ENCODE measurements at regions not wholly inside any gene's neighbourhood (a gene's known extent, or its start where the extent isn't known, plus 50 kb on each side); places are given as distances from the start of the nearest gene placed in this dataset.

GRCh38 chr15:70459312-70459711 is 304.0 kb downstream of the UACA start:
- DNase-seq (ENCODE audit: extremely low spot score), result no peak
- WGBS, result 95% methylated on average over 4 of the region's 4 CpGs
- Histone ChIP-seq H3K4me3 (ENCODE audit: low read depth, low read length) (no peak overlapping the region), H3K36me3 (ENCODE audit: insufficient read depth) (no peaks in the 10 kb centered on the region), H3K27ac (ENCODE audit: low read depth) (no peak overlapping the region), H3K4me1 (ENCODE audit: insufficient read depth) (no peaks in the 10 kb centered on the region)

- H3K36me3 ChIP-seq (ENCODE audit: insufficient read depth), result no peaks in the 10 kb centered on the region
- H3K4me1 ChIP-seq (ENCODE audit: insufficient read depth), result no peaks in the 10 kb centered on the region
- H3K27ac ChIP-seq (ENCODE audit: low read depth), result no peak overlapping the region
- WGBS, result 86% methylated on average over 5 of the region's 5 CpGs
- no peak for DNase-seq (ENCODE audit: extremely low spot score)
- H3K4me3 ChIP-seq (ENCODE audit: low read depth, low read length), result no peak overlapping the region
Observed at GRCh38 chr15:70453766-70454165, 309.6 kb downstream of the UACA start.

DNA sequence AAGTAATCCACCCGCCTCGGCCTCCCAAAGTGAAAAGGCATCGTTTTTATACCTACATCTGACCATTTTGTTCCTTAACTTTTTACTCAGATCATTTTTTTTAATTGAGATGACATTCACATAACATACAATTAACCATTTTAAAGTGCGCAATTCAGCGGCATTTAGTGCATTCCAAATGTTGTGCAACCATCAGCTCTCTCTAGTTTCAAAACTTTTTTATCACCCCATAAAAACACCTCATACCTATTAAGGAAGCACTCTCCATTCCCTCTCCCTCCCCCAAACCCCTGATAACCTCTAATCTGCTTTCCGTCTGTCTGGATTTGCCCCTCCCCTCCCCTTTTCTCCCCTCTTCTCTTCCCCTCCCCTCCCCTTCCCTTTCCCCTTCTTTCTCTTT is 310.1 kb downstream of the UACA start:
- no peak overlapping the region for H3K4me3 ChIP-seq (ENCODE audit: low read depth, low read length)
- no peak overlapping the region for H3K27ac ChIP-seq (ENCODE audit: low read depth)
- WGBS, result 73% methylated on average over 6 of the region's 6 CpGs
- H3K36me3 ChIP-seq (ENCODE audit: insufficient read depth), result no peaks in the 10 kb centered on the region
- DNase-seq (ENCODE audit: extremely low spot score), result no peak
- H3K4me1 ChIP-seq (ENCODE audit: insufficient read depth), result peaks cover 2% of the 10 kb centered on the region

- Histone ChIP-seq H3K36me3 (ENCODE audit: insufficient read depth) (no peaks in the 10 kb centered on the region), H3K27ac (ENCODE audit: low read depth) (no peak overlapping the region), H3K4me1 (ENCODE audit: insufficient read depth) (peaks cover 5% of the 10 kb centered on the region), H3K4me3 (ENCODE audit: low read depth, low read length) (no peak overlapping the region)
- 64% methylated on average over 26 of the region's 26 CpGs for WGBS
- no peak for DNase-seq (ENCODE audit: extremely low spot score)
Observed at GRCh38 chr15:70451821-70452653, 311.3 kb downstream of the UACA start.

- WGBS, result 87% methylated on average over 3 of the region's 3 CpGs
- Histone ChIP-seq H3K27ac (ENCODE audit: low read depth) (no peak overlapping the region), H3K4me1 (ENCODE audit: insufficient read depth) (peaks cover 5% of the 10 kb centered on the region), H3K4me3 (ENCODE audit: low read depth, low read length) (no peak overlapping the region), H3K36me3 (ENCODE audit: insufficient read depth) (no peaks in the 10 kb centered on the region)
- no peak for DNase-seq (ENCODE audit: extremely low spot score)
Observed at GRCh38 chr15:70450142-70450443, 313.3 kb downstream of the UACA start.

DNA sequence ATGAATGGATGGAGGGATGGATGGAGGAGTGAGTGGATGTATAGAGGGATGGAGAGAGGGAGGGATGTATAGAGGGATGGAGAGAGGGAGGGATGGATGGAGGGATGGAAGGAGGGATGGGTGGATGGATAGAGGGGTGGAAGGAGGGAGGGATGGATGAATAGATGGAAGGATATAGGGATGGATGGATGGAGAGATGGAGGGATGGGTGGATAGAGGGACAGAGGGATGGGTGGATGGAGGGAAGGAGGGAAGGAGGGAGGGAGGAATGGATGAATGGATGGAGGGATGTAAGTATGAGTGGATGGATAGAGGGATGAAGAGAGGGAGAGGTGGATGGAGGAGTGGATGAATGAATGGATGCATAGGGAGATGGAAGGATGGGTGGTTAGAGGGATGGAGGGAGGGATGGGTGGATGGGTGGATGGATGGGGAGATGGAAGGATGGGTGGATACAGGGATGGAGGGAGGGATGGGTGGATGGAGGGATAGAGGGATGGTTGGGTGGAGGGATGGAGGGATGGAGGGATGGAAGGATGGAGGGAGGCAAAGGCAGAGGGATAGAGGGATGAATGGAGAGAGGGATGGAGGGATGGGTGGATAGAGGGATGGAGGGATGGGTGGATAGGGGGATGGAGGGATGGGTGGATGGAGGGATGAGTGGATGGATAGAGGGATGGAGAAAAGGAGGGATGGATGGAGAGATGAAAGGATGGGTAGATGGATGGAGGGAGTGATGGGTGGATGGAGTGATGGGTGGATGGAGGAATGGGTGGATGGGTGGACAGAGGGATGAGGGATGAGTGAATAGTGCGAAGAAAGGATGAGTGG is 313.8 kb downstream of the UACA start:
- no peaks in the 10 kb centered on the region for H3K36me3 ChIP-seq (ENCODE audit: insufficient read depth)
- WGBS, result 96% methylated on average over 1 of the region's 1 CpG
- no peak overlapping the region for H3K4me3 ChIP-seq (ENCODE audit: low read depth, low read length)
- no peak for DNase-seq (ENCODE audit: extremely low spot score)
- H3K4me1 ChIP-seq (ENCODE audit: insufficient read depth), result peaks cover 5% of the 10 kb centered on the region
- H3K27ac ChIP-seq (ENCODE audit: low read depth), result no peak overlapping the region

DNA sequence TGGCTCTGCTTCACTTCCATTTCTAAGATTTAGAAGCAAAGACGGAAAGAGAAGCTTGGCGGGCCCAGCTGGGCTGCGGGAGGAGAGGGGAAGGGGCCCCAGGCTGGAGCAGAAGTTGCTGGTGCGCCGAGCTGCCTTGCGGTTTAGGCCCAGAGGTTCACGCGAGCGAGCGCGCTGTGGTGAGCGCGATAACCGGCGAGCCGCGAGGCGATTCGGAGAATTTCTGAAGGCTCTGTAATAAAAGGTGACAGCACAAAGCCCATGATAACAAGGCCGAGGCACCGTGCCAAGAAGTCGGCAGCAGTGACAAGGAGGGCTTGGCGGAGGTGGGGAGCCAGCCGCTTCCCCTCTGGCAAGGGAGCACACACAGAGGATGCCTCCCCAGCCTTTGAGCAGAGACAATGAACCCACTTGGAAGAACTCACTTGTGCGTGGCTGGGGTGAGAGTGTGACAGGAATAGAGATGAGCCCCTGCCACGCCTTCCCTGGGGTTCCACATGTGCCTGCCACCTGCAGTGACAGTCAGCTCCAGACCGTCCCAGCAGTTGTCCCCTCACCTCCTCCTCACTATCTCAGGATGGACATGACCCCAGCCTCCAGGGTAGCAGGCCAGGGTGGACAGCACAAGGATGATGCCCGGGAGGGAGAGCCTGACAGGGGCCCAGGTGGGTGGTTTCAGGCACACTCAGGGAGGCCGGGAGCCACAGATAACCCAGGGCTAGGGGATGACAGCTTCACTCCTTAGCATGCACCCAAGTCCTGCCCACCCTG is 315.2 kb downstream of the UACA start:
- 28% methylated on average over 29 of the region's 29 CpGs for WGBS
- Histone ChIP-seq H3K4me1 (ENCODE audit: insufficient read depth) (peaks cover 5% of the 10 kb centered on the region), H3K4me3 (ENCODE audit: low read depth, low read length) (no peak overlapping the region), H3K27ac (ENCODE audit: low read depth) (no peak overlapping the region), H3K36me3 (ENCODE audit: insufficient read depth) (no peaks in the 10 kb centered on the region)
- DNase-seq (ENCODE audit: extremely low spot score), result no peak

DNA sequence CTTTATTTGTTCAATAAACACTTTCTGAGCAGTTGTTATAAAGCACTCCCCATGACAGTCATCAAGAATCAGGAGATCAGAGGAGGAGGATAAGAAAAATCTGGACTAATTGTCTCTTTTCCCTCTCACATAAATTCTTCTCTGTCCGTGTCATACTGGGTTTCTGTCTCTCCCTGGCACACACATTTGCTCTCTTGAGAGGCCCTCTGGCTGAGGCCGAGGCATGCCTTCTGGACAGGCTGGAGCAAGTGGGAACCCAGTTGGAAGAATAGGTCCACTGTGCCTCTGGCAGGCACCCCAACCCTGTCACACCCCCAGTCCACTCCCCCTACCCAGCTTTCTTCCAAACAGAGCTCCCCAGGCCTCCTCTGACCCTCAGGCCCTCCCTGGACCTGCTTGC is 315.8 kb downstream of the UACA start:
- H3K4me1 ChIP-seq (ENCODE audit: insufficient read depth), result peaks cover 5% of the 10 kb centered on the region
- H3K4me3 ChIP-seq (ENCODE audit: low read depth, low read length), result no peak overlapping the region
- no peak for DNase-seq (ENCODE audit: extremely low spot score)
- WGBS, result 66% methylated on average over 2 of the region's 2 CpGs
- H3K36me3 ChIP-seq (ENCODE audit: insufficient read depth), result no peaks in the 10 kb centered on the region
- no peak overlapping the region for H3K27ac ChIP-seq (ENCODE audit: low read depth)

DNA sequence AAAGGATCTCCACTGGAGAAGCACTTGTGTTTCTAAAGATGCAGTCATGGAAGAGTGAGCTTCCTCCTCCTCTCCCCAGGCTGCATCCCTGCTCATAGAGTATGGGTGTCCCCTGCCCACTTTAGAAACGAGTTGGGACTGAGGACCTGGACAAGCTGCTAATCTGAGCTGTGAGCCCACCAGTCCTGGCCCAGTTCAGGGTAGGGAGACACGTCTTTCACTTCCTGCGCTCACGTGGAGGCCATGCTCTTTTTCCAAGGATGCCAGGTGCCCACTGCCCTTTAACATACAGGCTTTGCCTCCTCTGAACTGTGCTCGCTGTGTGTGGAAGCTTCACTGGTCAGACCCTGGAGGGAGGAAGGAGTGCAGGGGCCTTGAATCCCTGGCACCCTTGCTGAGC is 316.3 kb downstream of the UACA start:
- Histone ChIP-seq H3K27ac (ENCODE audit: low read depth) (no peak overlapping the region), H3K4me1 (ENCODE audit: insufficient read depth) (peaks cover 5% of the 10 kb centered on the region), H3K36me3 (ENCODE audit: insufficient read depth) (no peaks in the 10 kb centered on the region), H3K4me3 (ENCODE audit: low read depth, low read length) (no peak overlapping the region)
- WGBS, result 91% methylated on average over 5 of the region's 5 CpGs
- no peak for DNase-seq (ENCODE audit: extremely low spot score)

DNA sequence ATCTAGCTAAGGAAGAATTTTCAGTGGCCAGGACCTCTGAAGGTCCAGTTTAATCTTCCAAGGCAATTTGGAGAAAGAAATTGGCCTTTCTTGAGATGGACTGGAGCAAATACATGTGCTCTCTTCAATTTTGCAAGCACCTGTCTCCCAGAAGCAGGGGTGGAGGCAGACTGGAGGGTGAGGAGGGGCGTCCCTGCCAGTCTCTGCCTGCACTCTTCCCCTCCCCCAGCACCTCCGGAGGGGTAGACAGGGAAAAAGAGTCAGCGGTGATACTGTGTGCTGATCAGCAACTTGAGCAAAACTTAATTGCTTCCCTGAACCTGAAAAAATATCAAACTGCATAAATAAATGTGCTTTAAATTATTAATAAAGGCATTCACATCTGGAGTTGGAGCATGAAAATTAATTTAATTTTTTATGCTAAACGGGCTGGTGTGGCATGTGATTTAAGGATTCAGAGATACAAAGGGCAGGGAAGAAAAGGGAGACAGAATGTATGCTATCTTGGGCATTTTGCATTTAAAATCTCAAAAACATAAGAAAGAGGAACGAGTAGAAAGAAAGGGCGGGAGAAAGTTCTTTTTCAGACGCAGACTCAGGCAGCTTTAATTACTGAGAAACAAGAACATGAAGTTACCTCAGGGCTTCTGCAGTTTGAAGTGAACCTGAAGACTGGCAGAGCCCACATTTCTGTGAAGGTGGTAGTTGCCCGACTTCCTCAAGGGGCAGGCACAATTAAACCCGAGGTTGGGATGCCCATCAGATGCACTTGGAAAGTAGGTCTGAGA is 319.7 kb downstream of the UACA start:
- H3K4me1 ChIP-seq (ENCODE audit: insufficient read depth), result peaks cover 5% of the 10 kb centered on the region
- H3K4me3 ChIP-seq (ENCODE audit: low read depth, low read length), result no peak overlapping the region
- no peak overlapping the region for H3K27ac ChIP-seq (ENCODE audit: low read depth)
- DNase-seq (ENCODE audit: extremely low spot score), result no peak
- whole genome bisulfite sequencing, result 71% methylated on average over 9 of the region's 9 CpGs
- H3K36me3 ChIP-seq (ENCODE audit: insufficient read depth), result no peaks in the 10 kb centered on the region

- Histone ChIP-seq H3K36me3 (ENCODE audit: insufficient read depth) (no peaks in the 10 kb centered on the region), H3K4me3 (ENCODE audit: low read depth, low read length) (no peak overlapping the region), H3K4me1 (ENCODE audit: insufficient read depth) (no peaks in the 10 kb centered on the region), H3K27ac (ENCODE audit: low read depth) (no peak overlapping the region)
- no peak for DNase-seq (ENCODE audit: extremely low spot score)
- 70% methylated on average over 13 of the region's 13 CpGs for WGBS
Observed at GRCh38 chr15:70442616-70443321, 320.6 kb downstream of the UACA start.

DNA sequence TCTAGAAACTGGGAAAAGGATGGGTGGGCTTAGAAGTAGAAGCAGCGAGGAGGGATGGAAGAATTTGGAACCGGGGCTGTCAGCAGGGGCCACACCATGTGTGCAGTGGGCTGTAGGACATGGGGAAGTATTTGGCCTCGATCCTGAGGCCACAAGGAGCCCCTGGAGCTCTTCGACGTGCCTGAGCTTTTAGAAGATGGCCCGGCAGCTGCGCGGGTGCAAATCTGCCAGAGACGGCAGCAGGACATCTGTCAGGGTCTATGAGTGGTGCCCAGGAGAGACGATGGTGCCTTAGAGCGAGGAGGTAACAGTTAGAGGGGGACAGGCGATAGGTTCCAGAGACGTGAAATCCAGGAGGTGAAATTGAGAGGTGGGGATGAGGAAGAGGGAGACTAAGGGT is 321.1 kb downstream of the UACA start:
- WGBS, result 94% methylated on average over 13 of the region's 13 CpGs
- Histone ChIP-seq H3K4me1 (ENCODE audit: insufficient read depth) (no peaks in the 10 kb centered on the region), H3K4me3 (ENCODE audit: low read depth, low read length) (no peak overlapping the region), H3K36me3 (ENCODE audit: insufficient read depth) (no peaks in the 10 kb centered on the region), H3K27ac (ENCODE audit: low read depth) (no peak overlapping the region)
- no peak for DNase-seq (ENCODE audit: extremely low spot score)
